H1 (cell line): ENCODE measurements at regions not wholly inside any gene's neighbourhood (a gene's known extent, or its start where the extent isn't known, plus 50 kb on each side); places are given as distances from the start of the nearest gene placed in this dataset.

Experiments used
- CTCF ChIA-PET: fragments of 300-600 bp; sonication (Branson Sonifier 250); formaldehyde crosslinking; loops from one replicate; lab custom pipeline; 2021; ENCODE audit not compliant: partially characterized antibody; lab: Charles Lee
- POLR2A ChIA-PET: fragments of 300-600 bp; sonication (Branson Sonifier 250); formaldehyde crosslinking; loops from one replicate; lab custom pipeline; 2021; ENCODE audit warnings: inconsistent platforms; ENCODE audit not compliant: partially characterized antibody; lab: Charles Lee
- DNase-seq, 2 experiments: peaks; one replicate each; pipeline versions ENCODE4 v3.0.0 to v3.0.0-alpha.2; 2010 to 2022; ENCODE audit warnings: low spot score in 2 of 2, low read depth in 1 of 2, mixed read lengths in 1 of 2
- FAIRE-seq: peaks from 2 replicates; lab custom pipeline; 2011; peaks lifted over from hg19 to GRCh38; lab: Jason Lieb, UNC
- H2AFZ ChIP-seq: 2 replicates; pipeline ENCODE4 v1.8.1; 2012; ENCODE audit warnings: low read length, inconsistent platforms
- H2AK5ac ChIP-seq: 2 replicates; pipeline ENCODE4 v1.6.1; 2013; ENCODE audit warnings: low read depth, low read length
- H2BK120ac ChIP-seq: replicated peaks from 2 replicates; pipeline ENCODE3; 2013; ENCODE audit warnings: low read depth, low read length, inconsistent platforms
- H2BK12ac ChIP-seq: 2 replicates; pipeline ENCODE4 v1.6.1; 2013; ENCODE audit warnings: low read depth, low read length
- H2BK15ac ChIP-seq: 2 replicates; pipeline ENCODE4 v1.6.1; 2013; ENCODE audit warnings: low read length
- H2BK20ac ChIP-seq: 2 replicates; pipeline ENCODE4 v1.6.1; 2013; ENCODE audit warnings: low read length
- H2BK5ac ChIP-seq: 2 replicates; pipeline ENCODE4 v1.6.1; 2013; ENCODE audit warnings: low read depth, low read length
- H3K14ac ChIP-seq: 2 replicates; pipeline ENCODE4 v1.6.1; 2013; ENCODE audit warnings: inconsistent platforms; ENCODE audit not compliant: insufficient read length
- H3K18ac ChIP-seq: 2 replicates; pipeline ENCODE4 v1.6.1; 2013; ENCODE audit warnings: low read length; ENCODE audit errors: extremely low read depth
- H3K23ac ChIP-seq: 2 replicates; pipeline ENCODE4 v1.6.1; 2013; ENCODE audit warnings: inconsistent platforms; ENCODE audit not compliant: insufficient read length
- H3K23me2 ChIP-seq: 2 replicates; pipeline ENCODE4 v1.6.1; 2013; ENCODE audit warnings: low read depth, low read length
- H3K27ac ChIP-seq: 2 replicates; pipeline ENCODE4 v1.6.1; 2011; ENCODE audit warnings: low read depth, low read length, inconsistent platforms
- H3K27me3 ChIP-seq, 4 experiments: replicated peaks in 1 of 4; 1 replicate in 1 of 4; 2 replicates in 3 of 4; pipeline versions ENCODE4 v1.6.1 to v1.8.1; 2011 to 2013; ENCODE audit warnings: low read length in 3 of 4, mild to moderate bottlenecking in 3 of 4, inconsistent platforms in 2 of 4, mixed read lengths in 2 of 4, moderate library complexity in 1 of 4; ENCODE audit not compliant: control insufficient read depth in 3 of 4, insufficient read depth in 3 of 4; ENCODE audit errors: extremely low read depth in 1 of 4
- H3K36me3 ChIP-seq, 4 experiments: 2 replicates each; pipeline versions ENCODE4 v1.6.1 to v1.8.1; 2011 to 2013; ENCODE audit warnings: mild to moderate bottlenecking in 4 of 4, low read length in 3 of 4, moderate library complexity in 2 of 4, control low read depth in 1 of 4, inconsistent platforms in 1 of 4; ENCODE audit not compliant: insufficient read depth in 4 of 4, control insufficient read depth in 2 of 4
- H3K4ac ChIP-seq: replicated peaks from 2 replicates; pipeline ENCODE3; 2013; ENCODE audit warnings: low read length, low read depth, mixed read lengths, inconsistent platforms; ENCODE audit not compliant: insufficient read length
- H3K4me1 ChIP-seq, 4 experiments: replicated peaks in 1 of 4; 1 replicate in 1 of 4; 2 replicates in 3 of 4; pipeline versions ENCODE4 v1.6.1 to v1.8.1; 2011 to 2013; ENCODE audit warnings: low read length in 3 of 4, inconsistent platforms in 2 of 4, mixed read lengths in 1 of 4; ENCODE audit not compliant: insufficient read depth in 4 of 4, control insufficient read depth in 3 of 4
- H3K4me2 ChIP-seq, 2 experiments: 2 replicates each; pipeline versions ENCODE4 v1.6.1 to v1.8.1; 2011 to 2013; ENCODE audit warnings: low read depth in 2 of 2, low read length in 2 of 2, control low read depth in 1 of 2, inconsistent platforms in 1 of 2, mild to moderate bottlenecking in 1 of 2; ENCODE audit not compliant: insufficient read depth in 1 of 2
- H3K4me3 ChIP-seq, 4 experiments: fragments of 200-600, 300-600 bp in 1 of 4; sonication (generic), shearing (Covaris generic), sonication (Bioruptor Twin) in 1 of 4; 2 replicates each; pipeline versions ENCODE4 v1.5.1 to v1.8.1; 2011 to 2016; ENCODE audit warnings: low read length in 4 of 4, low read depth in 3 of 4, control low read depth in 2 of 4, inconsistent platforms in 2 of 4, mild to moderate bottlenecking in 2 of 4, mixed read lengths in 1 of 4, moderate library complexity in 1 of 4; ENCODE audit not compliant: insufficient read depth in 2 of 4; ENCODE audit errors: extremely low read depth in 1 of 4
- H3K56ac ChIP-seq: replicated peaks from 2 replicates; pipeline ENCODE3; 2013; ENCODE audit warnings: low read depth, mild to moderate bottlenecking, mixed read lengths, low read length, inconsistent platforms; ENCODE audit not compliant: insufficient read length
- H3K79me1 ChIP-seq: 2 replicates; pipeline ENCODE4 v1.6.1; 2013; ENCODE audit warnings: low read depth, low read length, control low read depth
- H3K79me2 ChIP-seq, 2 experiments: 2 replicates each; pipeline versions ENCODE4 v1.6.1 to v1.8.1; 2012 to 2013; ENCODE audit warnings: low read length in 2 of 2, mild to moderate bottlenecking in 2 of 2, inconsistent platforms in 1 of 2; ENCODE audit not compliant: insufficient read depth in 2 of 2, control insufficient read depth in 1 of 2
- H3K9ac ChIP-seq, 4 experiments: replicated peaks in 1 of 4; 1 replicate in 1 of 4; 2 replicates in 3 of 4; pipeline versions ENCODE4 v1.6.1 to v1.8.1; 2011 to 2013; ENCODE audit warnings: low read depth in 3 of 4, low read length in 3 of 4, control low read depth in 2 of 4, mild to moderate bottlenecking in 2 of 4, moderate library complexity in 2 of 4, inconsistent platforms in 1 of 4; ENCODE audit errors: extremely low read depth in 1 of 4
- H3K9me3 ChIP-seq, 2 experiments: 2 replicates each; pipeline versions ENCODE4 v1.6.1 to v1.8.1; 2012 to 2013; ENCODE audit warnings: mild to moderate bottlenecking in 2 of 2, moderate library complexity in 2 of 2, control low read depth in 1 of 2, inconsistent platforms in 1 of 2, low read depth in 1 of 2, low read length in 1 of 2, mixed read lengths in 1 of 2; ENCODE audit not compliant: insufficient read depth in 2 of 2
- H4K20me1 ChIP-seq, 2 experiments: replicated peaks in 1 of 2; 2 replicates each; pipeline versions ENCODE3 to v1.8.1; 2011 to 2013; ENCODE audit warnings: inconsistent platforms in 2 of 2, low read length in 2 of 2, mild to moderate bottlenecking in 1 of 2; ENCODE audit not compliant: insufficient read depth in 2 of 2, control insufficient read depth in 1 of 2
- H4K5ac ChIP-seq: 2 replicates; pipeline ENCODE4 v1.6.1; 2013; ENCODE audit warnings: low read length, low read depth, mixed read lengths, inconsistent platforms; ENCODE audit not compliant: insufficient read length
- H4K8ac ChIP-seq: 2 replicates; pipeline ENCODE4 v1.8.0; 2013; ENCODE audit warnings: mild to moderate bottlenecking, moderate library complexity, low read length, inconsistent platforms; ENCODE audit not compliant: insufficient read depth; ENCODE audit errors: extremely low read depth
- H4K91ac ChIP-seq: replicated peaks from 2 replicates; pipeline ENCODE3; 2013; ENCODE audit warnings: low read length, mixed read lengths, inconsistent platforms; ENCODE audit not compliant: insufficient read length
- ASH2L ChIP-seq: fragments of 200-600, 300-600 bp; sonication (generic); IDR thresholded peaks from one replicate; pipeline ENCODE4 v1.7.1; 2017; ENCODE audit warnings: low read length
- EZH2 ChIP-seq: fragments of 200-600 bp; sonication (generic); IDR thresholded peaks from 2 replicates; pipeline ENCODE4 v1.7.1; 2012; ENCODE audit warnings: low read depth, mild to moderate bottlenecking, moderate library complexity, low read length, inconsistent platforms; ENCODE audit not compliant: severe bottlenecking
- RBBP5 ChIP-seq: IDR thresholded peaks from 2 replicates; pipeline ENCODE4 v1.7.1; 2012; ENCODE audit warnings: low read depth, mild to moderate bottlenecking, inconsistent platforms, low read length, moderate library complexity, borderline replicate concordance
- WGBS, 2 experiments: shearing (Covaris generic) in 1 of 2; methylation state at CpG; one replicate each; pipeline versions ENCODE4 v1.1.6 to v1.1.7; 2013 to 2015; ENCODE audit warnings: low lambda C conversion rate in 2 of 2, mixed read lengths in 2 of 2, inconsistent platforms in 1 of 2, low coverage in 1 of 2, missing lambda C conversion rate in 1 of 2; ENCODE audit not compliant: insufficient replicate concordance in 2 of 2, insufficient coverage in 1 of 2, insufficient read length in 1 of 2; ENCODE audit errors: extremely low coverage in 1 of 2, missing lambda C conversion rate in 1 of 2; 5-methylcytosine and 5-hydroxymethylcytosine counted together

DNA sequence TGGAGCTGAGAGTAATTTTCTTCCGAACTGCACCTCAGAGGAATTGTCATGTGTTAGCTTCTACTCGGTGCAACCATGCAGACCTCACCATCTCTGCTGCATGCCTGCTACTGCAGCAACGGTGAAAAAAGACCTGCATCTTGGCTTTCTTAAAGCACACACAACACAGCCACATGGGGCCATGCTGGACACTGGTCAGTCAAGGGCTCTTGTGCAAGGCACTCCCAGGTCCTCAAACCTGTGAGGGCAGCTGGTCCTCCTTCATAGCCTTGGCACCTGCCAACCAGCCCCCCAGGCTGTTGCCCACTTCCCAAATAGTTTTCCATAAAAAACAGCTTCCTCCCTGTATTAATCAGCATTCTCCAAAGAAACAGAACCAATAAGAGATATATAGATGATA is 113.5 kb upstream of the TEX51 start:
- POLR2A ChIA-PET, result no interaction called here
- no peak overlapping the region for H3K27ac ChIP-seq
- no peak overlapping the region for H3K18ac ChIP-seq
- no peak overlapping the region for H4K5ac ChIP-seq
- no peak overlapping the region for H4K91ac ChIP-seq
- no peaks in the 10 kb centered on the region for H3K36me3 ChIP-seq
- H2AFZ ChIP-seq, result no peak overlapping the region
- no peak overlapping the region for H2AK5ac ChIP-seq
- H3K79me2 ChIP-seq, result no peaks in the 10 kb centered on the region
- H4K8ac ChIP-seq, result no peak overlapping the region
- no peaks in the 10 kb centered on the region for H4K20me1 ChIP-seq
- DNase-seq, result no peak
- H3K9ac ChIP-seq, result no peak overlapping the region
- no peak overlapping the region for H2BK5ac ChIP-seq
- no peaks in the 10 kb centered on the region for H3K27me3 ChIP-seq
- H3K4me1 ChIP-seq, result peaks cover 0 to 2% (median 0%) of the 10 kb centered on the region in 4 experiments; a peak in 2 of 7 replicates
- CTCF ChIA-PET, result interaction anchor here (0.7 to 1.7 kb wide), 4 partner anchors 9 to 1039 kb away, joined by 3 to 6 read pairs (median 4); no protein-coding TSS in a partner anchor
- no peak overlapping the region for H2BK120ac ChIP-seq
- H3K9me3 ChIP-seq, result no peaks in the 10 kb centered on the region
- WGBS, 2 experiments, result 77% methylated on average over 3 of the region's 3 CpGs; no CpG with 5 or more reads in 1 of the 2 experiments
- H3K4me2 ChIP-seq, result no peak overlapping the region
- no peaks in the 10 kb centered on the region for H3K79me1 ChIP-seq
- H3K4me3 ChIP-seq, result no peak overlapping the region
- H2BK20ac ChIP-seq, result no peak overlapping the region
- H3K4ac ChIP-seq, result no peak overlapping the region
- H2BK15ac ChIP-seq, result no peak overlapping the region
- no peaks in the 10 kb centered on the region for H3K23me2 ChIP-seq
- no peak for FAIRE-seq
- no peak overlapping the region for H2BK12ac ChIP-seq
- H3K14ac ChIP-seq, result no peak overlapping the region
- no peak overlapping the region for H3K23ac ChIP-seq
- no peak overlapping the region for H3K56ac ChIP-seq
- no peak for TF ChIP-seq ASH2L
- TF ChIP-seq RBBP5, result no peak
- no peak for TF ChIP-seq EZH2
